GM12878 (cell line): ENCODE measurements at regions not wholly inside any gene's neighbourhood (a gene's known extent, or its start where the extent isn't known, plus 50 kb on each side); places are given as distances from the start of the nearest gene placed in this dataset.
"Not testable (repeated sequence)": the region's sequence is repeated elsewhere in the genome, so short reads cannot be mapped to it uniquely, and the experiment has no call there.

Experiments
- ATAC-seq: fragments of 200-7000 bp; cut with Tn5 transposase; 3 replicates; pipeline ENCODE4 v1.9.1; 2020; ENCODE audit warnings: mild to moderate bottlenecking, moderate library complexity
- BruUV-seq: library from RNA; stranded (reverse); fragments of 400-500 nt; replicated peaks from 2 replicates; lab custom pipeline; 2021; lab: Mats Ljungman, UMichigan
- CTCF ChIA-PET: fragments of 300-600 bp; sonication (Branson Sonifier 250); formaldehyde crosslinking; extraction: SDS; loops from one replicate; lab custom pipeline; 2021; ENCODE audit warnings: inconsistent platforms; lab: Yijun Ruan, JAX
- POLR2A ChIA-PET: fragments of 350-600 bp; formaldehyde crosslinking; extraction: SDS; loops from one replicate; lab custom pipeline; 2021; ENCODE audit warnings: inconsistent platforms; lab: Charles Lee
- RAD21 ChIA-PET: fragments of 300-600 bp; sonication (Branson Sonifier 250); formaldehyde crosslinking; loops from one replicate; lab custom pipeline; 2023; ENCODE audit warnings: antibody characterized with exemption; ENCODE audit not compliant: unreplicated experiment; lab: Charles Lee
- SMC1A ChIA-PET: fragments of 300-600 bp; sonication (Branson Sonifier 250); formaldehyde crosslinking; loops from one replicate; lab custom pipeline; 2023; ENCODE audit not compliant: unreplicated experiment, uncharacterized antibody; lab: Charles Lee
- DNase-seq: peaks from one replicate; pipeline ENCODE4 v3.0.0-alpha.2; 2011; ENCODE audit warnings: low read depth, low spot score
- FAIRE-seq: peaks from 3 replicates; lab custom pipeline; 2011; peaks lifted over from hg19 to GRCh38; lab: Jason Lieb, UNC
- H2AFZ ChIP-seq: 2 replicates; pipeline ENCODE4 v1.6.0; 2011; ENCODE audit warnings: low read depth, low read length, control low read depth; ENCODE audit not compliant: control insufficient read depth
- H3K27ac ChIP-seq: 2 replicates; pipeline ENCODE4 v1.5.1; 2011; ENCODE audit warnings: control low read depth; ENCODE audit not compliant: control insufficient read depth, insufficient read depth
- H3K27me3 ChIP-seq, 2 experiments: replicated peaks in 1 of 2; 2 replicates each; pipeline versions ENCODE4 v1.6.0 to v1.6.1; 2011; ENCODE audit warnings: low read length in 1 of 2; ENCODE audit not compliant: control insufficient read depth in 2 of 2, insufficient read depth in 2 of 2
- H3K36me3 ChIP-seq, 2 experiments: 2 replicates each; pipeline ENCODE4 v1.5.1; 2011; ENCODE audit warnings: low read length in 1 of 2; ENCODE audit not compliant: control insufficient read depth in 2 of 2, insufficient read depth in 2 of 2
- H3K4me1 ChIP-seq: 2 replicates; pipeline ENCODE4 v1.6.1; 2011; ENCODE audit warnings: mild to moderate bottlenecking, low read length, moderate library complexity, mixed read lengths; ENCODE audit not compliant: control insufficient read depth, insufficient read depth
- H3K4me2 ChIP-seq: 2 replicates; pipeline ENCODE4 v1.6.0; 2011; ENCODE audit warnings: control low read depth; ENCODE audit not compliant: control insufficient read depth, insufficient read depth
- H3K4me3 ChIP-seq: fragments of 200-600 bp; sonication (generic); 2 replicates; pipeline ENCODE4 v1.5.1; 2016
- H3K79me2 ChIP-seq: 2 replicates; pipeline ENCODE4 v1.6.0; 2011; ENCODE audit warnings: low read length; ENCODE audit not compliant: control insufficient read depth, insufficient read depth
- H3K9ac ChIP-seq: 2 replicates; pipeline ENCODE4 v1.8.0; 2011; ENCODE audit warnings: low read length, control low read depth, mixed read lengths; ENCODE audit not compliant: control insufficient read depth, insufficient read depth
- H3K9me3 ChIP-seq: replicated peaks from 3 replicates; pipeline ENCODE4 v1.5.1; 2011; ENCODE audit warnings: mild to moderate bottlenecking, low read length; ENCODE audit not compliant: control insufficient read depth, insufficient read depth
- H4K20me1 ChIP-seq: 2 replicates; pipeline ENCODE4 v1.6.0; 2011; ENCODE audit not compliant: control insufficient read depth, insufficient read depth
- FOS ChIP-seq: IDR thresholded peaks from 3 replicates; pipeline ENCODE4 v1.6.1; 2011; ENCODE audit warnings: borderline replicate concordance; ENCODE audit not compliant: insufficient read length; ENCODE audit errors: extremely low read depth
- IKZF2 ChIP-seq, 2 experiments: fragments of 450-650 bp; IDR thresholded peaks; 2 replicates each; pipeline ENCODE4 v1.6.1; 2017; ENCODE audit warnings: mild to moderate bottlenecking in 2 of 2, moderate library complexity in 2 of 2
- MYB ChIP-seq: fragments of 150-350 bp; IDR thresholded peaks from 2 replicates; pipeline ENCODE4 v1.6.1; 2014; ENCODE audit warnings: mild to moderate bottlenecking, low read depth, low read length, borderline replicate concordance
- NFIC ChIP-seq: IDR thresholded peaks from 2 replicates; pipeline ENCODE4 v1.6.1; 2012; ENCODE audit warnings: low read depth, mild to moderate bottlenecking, inconsistent platforms, low read length, moderate library complexity
- NR2C1 ChIP-seq: fragments of 450-650 bp; IDR thresholded peaks from 2 replicates; pipeline ENCODE4 v1.6.1; 2017; ENCODE audit warnings: antibody characterized with exemption, mild to moderate bottlenecking, moderate library complexity
- NR2C2 ChIP-seq: IDR thresholded peaks from 2 replicates; pipeline ENCODE4 v1.6.1; 2011; ENCODE audit warnings: borderline replicate concordance, low read depth; ENCODE audit not compliant: control insufficient read depth, insufficient read length
- NR2F1 ChIP-seq: fragments of 450-650 bp; conservative IDR thresholded peaks from 2 replicates; pipeline ENCODE4 v1.6.1; 2017; ENCODE audit warnings: mild to moderate bottlenecking
- POLR2AphosphoS2 ChIP-seq: IDR thresholded peaks from 2 replicates; pipeline ENCODE4 v1.6.1; 2011; ENCODE audit warnings: low read depth, mild to moderate bottlenecking, low read length, improper control_type of control experiment, moderate library complexity
- RBBP5 ChIP-seq: fragments of 200-600 bp; sonication (generic); conservative IDR thresholded peaks from 2 replicates; pipeline ENCODE4 v1.6.1; 2016
- SMAD5 ChIP-seq: IDR thresholded peaks from 2 replicates; pipeline ENCODE4 v1.6.1; 2016; ENCODE audit warnings: antibody characterized with exemption, low read depth
- SRF ChIP-seq, 2 experiments: IDR thresholded peaks; 2 replicates each; pipeline ENCODE4 v1.6.1; 2011; ENCODE audit warnings: low read depth in 2 of 2, low read length in 2 of 2, mild to moderate bottlenecking in 1 of 2, moderate library complexity in 1 of 2
- STAT1 ChIP-seq: fragments of 450-650 bp; conservative IDR thresholded peaks from 2 replicates; pipeline ENCODE4 v1.6.1; 2014; ENCODE audit warnings: antibody characterized with exemption, mild to moderate bottlenecking
- WGBS: methylation state at CpG from one replicate; pipeline ENCODE4 v1.1.6; 2016; ENCODE audit warnings: low lambda C conversion rate; ENCODE audit not compliant: insufficient replicate concordance, insufficient coverage; ENCODE audit errors: missing lambda C conversion rate; 5-methylcytosine and 5-hydroxymethylcytosine counted together
- in situ Hi-C: fragments of 300-500 bp; cut with MboI; formaldehyde crosslinking; loops from 9 replicates; pipeline ENCODE4 v1.14.3; 2018; ENCODE audit warnings: mixed read lengths
- intact Hi-C: fragments of 100-400 bp; cut with micrococcal nuclease; formaldehyde crosslinking; loops from one replicate; pipeline ENCODE4 v1.14.2; 2022; ENCODE audit not compliant: unreplicated experiment
- TF ChIP-seq, protein P1 (sequence below): fragments of 450-650 bp; IDR thresholded peaks from 2 replicates; pipeline ENCODE4 v1.6.1; 2017; ENCODE audit warnings: low read depth, mild to moderate bottlenecking, moderate library complexity

DNA sequence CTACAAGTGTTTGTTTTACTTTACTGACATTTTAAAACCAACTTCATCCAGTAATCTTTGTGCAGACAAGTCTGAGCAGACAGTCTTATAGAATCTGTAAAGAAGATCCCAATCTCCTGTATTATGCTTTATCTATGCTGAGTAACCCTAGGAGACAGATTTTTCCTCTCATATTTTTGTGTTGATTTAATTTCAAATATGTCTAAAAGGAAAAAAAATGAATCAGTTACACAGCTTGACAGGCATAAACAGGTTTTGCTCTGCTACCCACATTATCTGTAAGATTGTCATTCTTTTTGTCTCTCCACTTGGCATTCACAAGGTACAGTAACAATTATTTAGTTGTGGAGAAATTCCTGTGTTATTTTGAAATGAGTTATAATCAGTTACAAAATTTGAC lies 415.0 kb downstream of the NYAP2 start (continued):
- TF ChIP-seq, protein P1, sequence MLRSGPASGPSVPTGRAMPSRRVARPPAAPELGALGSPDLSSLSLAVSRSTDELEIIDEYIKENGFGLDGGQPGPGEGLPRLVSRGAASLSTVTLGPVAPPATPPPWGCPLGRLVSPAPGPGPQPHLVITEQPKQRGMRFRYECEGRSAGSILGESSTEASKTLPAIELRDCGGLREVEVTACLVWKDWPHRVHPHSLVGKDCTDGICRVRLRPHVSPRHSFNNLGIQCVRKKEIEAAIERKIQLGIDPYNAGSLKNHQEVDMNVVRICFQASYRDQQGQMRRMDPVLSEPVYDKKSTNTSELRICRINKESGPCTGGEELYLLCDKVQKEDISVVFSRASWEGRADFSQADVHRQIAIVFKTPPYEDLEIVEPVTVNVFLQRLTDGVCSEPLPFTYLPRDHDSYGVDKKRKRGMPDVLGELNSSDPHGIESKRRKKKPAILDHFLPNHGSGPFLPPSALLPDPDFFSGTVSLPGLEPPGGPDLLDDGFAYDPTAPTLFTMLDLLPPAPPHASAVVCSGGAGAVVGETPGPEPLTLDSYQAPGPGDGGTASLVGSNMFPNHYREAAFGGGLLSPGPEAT: no peak

DNA sequence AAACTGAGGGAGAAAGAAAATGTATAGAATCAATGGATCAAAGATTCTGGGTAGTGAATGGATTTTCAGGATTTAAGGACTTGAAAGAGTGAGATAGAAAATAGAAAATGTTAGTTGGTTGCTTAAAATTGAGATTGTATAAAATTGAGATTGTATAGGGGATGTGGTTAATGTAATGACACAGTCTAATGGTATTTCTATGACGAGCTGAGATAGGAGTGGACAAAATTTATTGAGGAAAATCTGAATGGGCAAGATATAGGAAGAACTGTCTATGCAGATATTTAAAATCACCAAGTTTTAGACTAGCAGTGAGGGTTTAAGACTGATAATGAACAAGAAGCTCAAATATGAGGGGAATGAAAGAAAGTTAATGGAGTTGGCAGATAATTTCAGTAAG lies 406.6 kb downstream of the NYAP2 start:
- Histone ChIP-seq H3K9ac (no peak overlapping the region), H3K4me3 (no peak overlapping the region), H3K79me2 (no peaks in the 10 kb centered on the region), H3K27ac (no peak overlapping the region), H3K27me3 (no peaks in the 10 kb centered on the region), H3K9me3 (no peaks in the 10 kb centered on the region), H3K4me1 (no peaks in the 10 kb centered on the region), H2AFZ (no peak overlapping the region), H3K4me2 (no peak overlapping the region), H3K36me3 (no peaks in the 10 kb centered on the region), H4K20me1 (no peaks in the 10 kb centered on the region)
- FAIRE-seq (no peak), DNase-seq (no peak), ATAC-seq (no peak)
- no TSS peak for BruUV-seq
- 4% methylated on average over 1 of the region's 1 CpG for WGBS
- POLR2A ChIA-PET: no interaction called here
- in situ Hi-C loops (no loop called here), intact Hi-C loops (no loop called here)
- TF ChIP-seq POLR2AphosphoS2 (no peak), IKZF2 (IDR thresholded peaks at IDR 0.05) (no peak), NFIC (no peak), MYB (no peak), SRF (IDR thresholded peaks at IDR 0.05; ENCODE audit: low read depth in 2 of 2, low read length in 2 of 2) (no peak), NR2C2 (no peak), NR2F1 (no peak), FOS (no peak), NR2C1 (no peak), SMAD5 (no peak), RBBP5 (no peak), STAT1 (no peak)
- RAD21 ChIA-PET: no interaction called here
- CTCF ChIA-PET: no interaction called here
- SMC1A ChIA-PET: no interaction called here

DNA sequence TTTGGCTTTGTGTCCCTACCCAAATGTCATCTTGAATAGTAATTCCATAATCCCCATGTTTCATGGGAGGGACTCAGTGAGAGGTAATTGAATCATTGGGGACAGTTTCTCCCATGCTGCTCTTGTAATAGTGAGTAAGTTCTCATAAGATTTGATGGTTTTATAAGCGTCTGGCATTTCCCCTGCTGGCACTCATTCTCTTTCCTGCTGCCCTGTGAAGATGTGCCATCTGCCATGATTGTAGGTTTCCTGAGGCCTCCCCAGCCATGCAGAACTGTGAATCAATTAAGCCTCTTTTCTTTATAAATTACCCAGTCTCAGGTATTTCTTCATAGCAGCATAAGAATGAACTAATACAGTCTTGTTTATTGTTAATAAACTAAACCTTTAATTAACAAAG lies 402.6 kb downstream of the NYAP2 start:
- H3K4me1 ChIP-seq, H3K36me3 ChIP-seq, CTCF ChIA-PET, DNase-seq, H3K27me3 ChIP-seq, H2AFZ ChIP-seq, intact Hi-C loops, H4K20me1 ChIP-seq, ATAC-seq, RAD21 ChIA-PET, SMC1A ChIA-PET, BruUV-seq, H3K9ac ChIP-seq, H3K79me2 ChIP-seq, H3K27ac ChIP-seq, H3K4me3 ChIP-seq, H3K9me3 ChIP-seq, POLR2A ChIA-PET, FAIRE-seq, H3K4me2 ChIP-seq, in situ Hi-C loops: not testable (repeated sequence)
- 0% methylated on average over 1 of the region's 1 CpG for WGBS
